ENCODE measurements at regions not wholly inside any gene's neighbourhood (a gene's known extent, or its start where the extent isn't known, plus 50 kb on each side); places are given as distances from the start of the nearest gene placed in this dataset.
"Not testable (repeated sequence)": the region's sequence is repeated elsewhere in the genome, so short reads cannot be mapped to it uniquely, and the experiment has no call there.

DNA sequence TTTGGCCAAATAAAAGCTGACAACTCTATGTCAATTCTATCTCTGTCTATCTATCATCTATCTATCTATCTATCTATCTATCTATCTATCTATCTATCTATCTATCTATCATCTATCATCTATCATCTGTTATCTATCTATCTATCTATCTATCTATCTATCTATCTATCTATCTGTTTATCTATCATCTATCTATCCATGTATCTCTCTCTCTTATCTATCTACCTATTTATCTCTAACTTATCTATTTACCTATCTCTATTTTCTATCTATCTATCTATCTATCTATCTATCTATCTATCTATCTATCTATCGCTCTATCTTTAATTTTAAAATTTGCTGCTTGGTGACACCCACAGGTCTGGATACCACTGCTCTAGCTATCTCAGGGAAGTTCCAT, 271.1 kb downstream of the VRK1 start:
- 100% methylated on average over 1 of the region's 1 CpG for whole genome bisulfite sequencing (ENCODE audit: insufficient coverage, insufficient read length)
- H3K4me1 ChIP-seq (ENCODE audit: control insufficient read depth, insufficient read depth, low read length); H3K36me3 ChIP-seq (ENCODE audit: control insufficient read depth, insufficient read depth, low read length); H3K27ac ChIP-seq (ENCODE audit: low read length); H3K4me3 ChIP-seq (ENCODE audit: low read length); DNase-seq (ENCODE audit: low read depth, low spot score); H3K9me3 ChIP-seq (ENCODE audit: control insufficient read depth, insufficient read depth, low read length); H3K27me3 ChIP-seq (ENCODE audit: control insufficient read depth, insufficient read depth, low read length): not testable (repeated sequence)

DNA sequence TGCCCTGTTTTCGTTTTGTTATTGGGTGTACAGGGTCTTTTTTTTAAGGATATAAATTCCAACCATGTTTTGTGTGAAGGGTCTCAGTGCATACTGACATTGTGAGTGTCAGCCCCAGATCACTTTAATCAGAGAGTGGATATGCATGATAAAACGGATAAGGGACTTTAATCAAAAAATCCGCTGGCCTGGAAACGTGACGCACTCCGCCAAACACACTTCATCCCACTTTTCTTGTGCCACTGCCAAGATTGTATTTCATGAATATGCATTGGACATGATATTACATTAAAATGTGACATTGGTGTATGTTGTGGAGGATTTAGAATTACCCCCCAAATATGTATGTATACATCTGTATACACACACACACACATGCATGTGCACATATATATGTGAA, 273.1 kb downstream of the VRK1 start:
- WGBS (ENCODE audit: insufficient coverage, insufficient read length), result no CpG with 5 or more reads among the region's 6 CpGs
- no peak for DNase-seq (ENCODE audit: low read depth, low spot score)
- H3K4me1 ChIP-seq (ENCODE audit: control insufficient read depth, insufficient read depth, low read length), result 0 out of 2 replicates have a peak, but pooled peaks cover 1% of the 10 kb centered on the region

DNA sequence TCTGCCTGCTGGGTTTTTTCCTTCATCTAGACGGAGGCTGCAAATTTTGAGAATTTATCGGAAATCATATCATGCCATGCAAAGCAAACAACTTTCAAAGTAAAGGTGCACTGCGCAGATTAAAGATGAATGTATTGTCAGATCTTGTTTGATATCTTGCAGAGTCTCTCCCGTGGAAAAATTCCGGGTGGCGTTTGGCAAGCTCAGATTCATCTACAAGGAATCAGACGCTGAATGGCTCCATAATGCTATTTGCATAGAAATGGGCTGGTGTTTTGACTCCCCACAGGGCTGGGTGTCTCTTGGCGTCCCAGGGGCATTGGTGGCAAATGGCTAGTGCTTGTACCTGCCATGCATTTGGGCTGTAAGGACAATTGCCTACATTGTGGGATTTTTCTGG, 274.0 kb downstream of the VRK1 start:
- no peak overlapping the region for H3K27ac ChIP-seq (ENCODE audit: low read length)
- H3K9me3 ChIP-seq (ENCODE audit: control insufficient read depth, insufficient read depth, low read length), result no peaks in the 10 kb centered on the region
- no peak for DNase-seq (ENCODE audit: low read depth, low spot score)
- H3K36me3 ChIP-seq (ENCODE audit: control insufficient read depth, insufficient read depth, low read length), result no peaks in the 10 kb centered on the region
- H3K27me3 ChIP-seq (ENCODE audit: control insufficient read depth, insufficient read depth, low read length), result no peaks in the 10 kb centered on the region
- 0 out of 2 replicates have a peak, but pooled peaks cover 1% of the 10 kb centered on the region for H3K4me1 ChIP-seq (ENCODE audit: control insufficient read depth, insufficient read depth, low read length)
- no CpG with 5 or more reads among the region's 8 CpGs for WGBS (ENCODE audit: insufficient coverage, insufficient read length)
- H3K4me3 ChIP-seq (ENCODE audit: low read length), result no peak overlapping the region

More for the DNA sequence above, 273.1 kb downstream of the VRK1 start:
- H3K9me3 ChIP-seq (ENCODE audit: control insufficient read depth, insufficient read depth, low read length), result no peaks in the 10 kb centered on the region
- no peak overlapping the region for H3K27ac ChIP-seq (ENCODE audit: low read length)
- no peaks in the 10 kb centered on the region for H3K36me3 ChIP-seq (ENCODE audit: control insufficient read depth, insufficient read depth, low read length)
- H3K27me3 ChIP-seq (ENCODE audit: control insufficient read depth, insufficient read depth, low read length), result no peaks in the 10 kb centered on the region
- no peak overlapping the region for H3K4me3 ChIP-seq (ENCODE audit: low read length)

DNA sequence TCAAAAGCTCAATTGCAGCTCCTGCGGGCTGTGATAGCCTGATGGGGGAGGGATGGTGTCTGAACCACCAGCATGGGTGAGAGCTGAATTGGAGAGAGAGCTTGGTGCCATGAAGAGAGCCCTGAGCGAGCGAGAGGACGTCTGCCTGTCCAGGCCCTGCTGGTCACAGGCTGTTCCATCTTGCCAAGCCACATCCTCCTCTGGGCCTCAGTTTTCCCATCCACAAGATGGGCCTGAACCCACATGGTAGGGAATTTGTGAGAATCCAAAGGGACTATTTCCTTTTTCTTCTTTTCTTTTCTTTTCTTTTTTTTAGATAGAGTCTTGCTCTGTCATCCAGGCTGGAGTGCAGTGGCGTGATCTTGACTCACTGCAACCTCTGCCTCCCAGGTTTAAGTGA, 276.4 kb downstream of the VRK1 start:
- Histone ChIP-seq H3K4me1 (ENCODE audit: control insufficient read depth, insufficient read depth, low read length) (0 out of 2 replicates have a peak, but pooled peaks cover 1% of the 10 kb centered on the region), H3K36me3 (ENCODE audit: control insufficient read depth, insufficient read depth, low read length) (no peaks in the 10 kb centered on the region), H3K27me3 (ENCODE audit: control insufficient read depth, insufficient read depth, low read length) (no peaks in the 10 kb centered on the region), H3K9me3 (ENCODE audit: control insufficient read depth, insufficient read depth, low read length) (no peaks in the 10 kb centered on the region), H3K27ac (ENCODE audit: low read length) (no peak overlapping the region), H3K4me3 (ENCODE audit: low read length) (no peak overlapping the region)
- WGBS (ENCODE audit: insufficient coverage, insufficient read length), result no CpG with 5 or more reads among the region's 5 CpGs
- no peak for DNase-seq (ENCODE audit: low read depth, low spot score)

DNA sequence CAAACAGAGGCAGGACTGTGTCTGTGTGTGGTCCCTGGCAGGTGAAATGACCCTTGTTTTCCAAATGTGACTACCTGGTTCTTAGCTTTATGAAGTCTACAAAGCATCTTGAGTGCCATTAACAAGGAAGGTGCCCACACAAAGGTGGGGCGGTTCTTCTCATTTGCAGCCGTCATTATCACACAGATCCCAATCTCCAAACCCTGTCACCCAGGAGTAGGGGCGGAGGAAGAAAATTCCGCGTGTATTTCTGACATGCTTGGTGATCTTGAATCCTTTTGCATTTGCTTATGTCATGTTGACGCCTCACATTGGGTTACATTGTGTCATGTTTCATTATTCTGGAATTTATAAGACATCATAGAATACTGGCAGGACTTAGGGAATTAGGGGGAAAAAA, 277.3 kb downstream of the VRK1 start:
- Histone ChIP-seq H3K27ac (ENCODE audit: low read length) (no peak overlapping the region), H3K27me3 (ENCODE audit: control insufficient read depth, insufficient read depth, low read length) (no peaks in the 10 kb centered on the region), H3K36me3 (ENCODE audit: control insufficient read depth, insufficient read depth, low read length) (no peaks in the 10 kb centered on the region), H3K4me3 (ENCODE audit: low read length) (no peak overlapping the region), H3K9me3 (ENCODE audit: control insufficient read depth, insufficient read depth, low read length) (no peaks in the 10 kb centered on the region), H3K4me1 (ENCODE audit: control insufficient read depth, insufficient read depth, low read length) (0 out of 2 replicates have a peak, but pooled peaks cover 1% of the 10 kb centered on the region)
- no CpG with 5 or more reads among the region's 6 CpGs for WGBS (ENCODE audit: insufficient coverage, insufficient read length)
- DNase-seq (ENCODE audit: low read depth, low spot score), result no peak

DNA sequence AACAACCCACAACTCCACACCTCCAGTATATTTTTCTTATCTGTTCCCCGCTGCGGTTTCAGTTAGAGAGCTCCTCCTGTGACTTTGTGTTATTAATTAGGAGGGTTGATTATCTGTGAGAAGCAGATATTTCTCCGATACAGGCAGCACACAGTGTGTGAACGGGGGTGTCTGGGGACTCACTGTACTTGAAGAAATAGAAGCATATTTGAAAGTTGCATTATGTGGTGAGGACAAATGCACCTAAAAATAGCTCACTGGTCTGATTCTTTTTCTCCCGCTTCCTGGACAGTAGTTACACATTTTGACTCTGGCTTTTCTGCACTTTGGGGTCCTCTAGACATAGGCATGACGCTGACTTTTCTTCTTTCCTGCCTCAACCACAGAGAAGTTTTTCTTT, 277.7 kb downstream of the VRK1 start:
- H3K27me3 ChIP-seq (ENCODE audit: control insufficient read depth, insufficient read depth, low read length), result no peaks in the 10 kb centered on the region
- DNase-seq (ENCODE audit: low read depth, low spot score), result no peak
- H3K4me1 ChIP-seq (ENCODE audit: control insufficient read depth, insufficient read depth, low read length), result 0 out of 2 replicates have a peak, but pooled peaks cover 1% of the 10 kb centered on the region
- WGBS (ENCODE audit: insufficient coverage, insufficient read length), result no CpG with 5 or more reads among the region's 6 CpGs
- no peak overlapping the region for H3K27ac ChIP-seq (ENCODE audit: low read length)
- H3K4me3 ChIP-seq (ENCODE audit: low read length), result no peak overlapping the region
- H3K36me3 ChIP-seq (ENCODE audit: control insufficient read depth, insufficient read depth, low read length), result no peaks in the 10 kb centered on the region
- H3K9me3 ChIP-seq (ENCODE audit: control insufficient read depth, insufficient read depth, low read length), result no peaks in the 10 kb centered on the region

DNA sequence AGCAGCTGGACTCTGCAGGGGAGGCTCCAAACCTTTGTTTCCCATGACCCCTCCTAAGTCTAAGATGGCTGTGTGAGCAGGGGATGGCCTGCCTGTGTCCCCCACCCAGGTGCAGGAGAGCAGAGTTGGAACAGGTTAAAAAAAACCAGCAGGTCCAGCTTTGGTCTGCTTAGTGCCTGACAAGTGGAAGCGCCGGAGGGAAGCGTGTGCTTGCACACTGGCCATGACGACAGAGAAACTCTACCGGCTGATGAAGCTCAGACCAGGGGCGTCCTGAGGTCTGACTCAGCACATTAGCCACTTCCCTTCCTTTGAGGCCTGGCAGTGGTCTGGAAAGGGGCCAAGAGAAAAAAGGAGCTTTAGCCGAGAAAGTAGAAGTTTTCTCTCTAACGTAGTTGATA, 280.1 kb downstream of the VRK1 start:
- H3K36me3 ChIP-seq (ENCODE audit: control insufficient read depth, insufficient read depth, low read length), result no peaks in the 10 kb centered on the region
- no peaks in the 10 kb centered on the region for H3K9me3 ChIP-seq (ENCODE audit: control insufficient read depth, insufficient read depth, low read length)

DNA sequence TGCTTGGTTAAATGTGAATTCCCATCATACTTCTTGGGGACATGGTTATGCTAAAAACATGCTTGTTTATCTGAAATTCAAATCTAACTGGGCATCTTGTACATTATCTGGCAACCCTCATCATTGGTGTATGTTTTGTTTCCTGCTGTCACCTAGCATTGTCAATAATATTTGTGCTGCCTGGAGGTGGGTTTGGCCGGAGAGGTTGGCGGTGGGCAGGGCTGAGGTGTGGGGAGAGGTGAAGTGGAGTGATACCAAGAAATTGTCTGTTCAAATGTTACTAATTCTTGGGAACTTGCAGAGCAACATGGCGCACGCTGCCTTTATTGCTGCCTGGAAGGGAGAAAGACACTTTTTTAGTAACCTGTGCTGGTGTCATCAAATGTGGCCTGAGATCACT, 280.5 kb downstream of the VRK1 start:
- Histone ChIP-seq H3K36me3 (ENCODE audit: control insufficient read depth, insufficient read depth, low read length) (no peaks in the 10 kb centered on the region), H3K4me3 (ENCODE audit: low read length) (no peak overlapping the region), H3K9me3 (ENCODE audit: control insufficient read depth, insufficient read depth, low read length) (no peaks in the 10 kb centered on the region), H3K27me3 (ENCODE audit: control insufficient read depth, insufficient read depth, low read length) (no peaks in the 10 kb centered on the region), H3K4me1 (ENCODE audit: control insufficient read depth, insufficient read depth, low read length) (no peaks in the 10 kb centered on the region), H3K27ac (ENCODE audit: low read length) (no peak overlapping the region)
- no peak for DNase-seq (ENCODE audit: low read depth, low spot score)
- WGBS (ENCODE audit: insufficient coverage, insufficient read length), result no CpG with 5 or more reads among the region's 4 CpGs

More for the DNA sequence above, 280.1 kb downstream of the VRK1 start:
- Histone ChIP-seq H3K4me3 (ENCODE audit: low read length) (no peak overlapping the region), H3K4me1 (ENCODE audit: control insufficient read depth, insufficient read depth, low read length) (no peaks in the 10 kb centered on the region), H3K27me3 (ENCODE audit: control insufficient read depth, insufficient read depth, low read length) (no peaks in the 10 kb centered on the region), H3K27ac (ENCODE audit: low read length) (no peak overlapping the region)
- no CpG with 5 or more reads among the region's 8 CpGs for WGBS (ENCODE audit: insufficient coverage, insufficient read length)
- no peak for DNase-seq (ENCODE audit: low read depth, low spot score)

DNA sequence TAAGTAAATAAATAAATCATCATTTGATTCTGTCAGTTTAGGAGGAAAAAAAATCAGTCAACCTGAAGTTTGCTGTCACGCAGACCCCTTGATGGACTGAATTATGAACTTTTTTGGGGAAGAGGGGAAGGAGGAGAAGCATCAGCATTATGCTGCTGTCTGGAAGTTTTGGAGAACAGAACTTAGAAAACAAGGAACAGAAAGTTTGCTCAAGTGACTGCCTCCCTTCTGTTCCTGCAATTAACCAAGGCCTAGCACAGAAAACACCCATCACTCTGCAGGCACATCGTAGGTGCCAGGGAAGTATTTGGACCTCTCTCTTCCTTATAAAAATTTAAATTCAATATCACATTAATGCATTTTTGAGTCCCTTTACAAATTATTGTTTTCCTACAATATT, 283.8 kb downstream of the VRK1 start:
- no peaks in the 10 kb centered on the region for H3K4me1 ChIP-seq (ENCODE audit: control insufficient read depth, insufficient read depth, low read length)
- H3K36me3 ChIP-seq (ENCODE audit: control insufficient read depth, insufficient read depth, low read length), result no peaks in the 10 kb centered on the region
- no peaks in the 10 kb centered on the region for H3K27me3 ChIP-seq (ENCODE audit: control insufficient read depth, insufficient read depth, low read length)
- no peak overlapping the region for H3K27ac ChIP-seq (ENCODE audit: low read length)
- WGBS (ENCODE audit: insufficient coverage, insufficient read length), result no CpG with 5 or more reads among the region's 2 CpGs
- no peak for DNase-seq (ENCODE audit: low read depth, low spot score)
- H3K4me3 ChIP-seq (ENCODE audit: low read length), result no peak overlapping the region
- H3K9me3 ChIP-seq (ENCODE audit: control insufficient read depth, insufficient read depth, low read length), result no peaks in the 10 kb centered on the region

DNA sequence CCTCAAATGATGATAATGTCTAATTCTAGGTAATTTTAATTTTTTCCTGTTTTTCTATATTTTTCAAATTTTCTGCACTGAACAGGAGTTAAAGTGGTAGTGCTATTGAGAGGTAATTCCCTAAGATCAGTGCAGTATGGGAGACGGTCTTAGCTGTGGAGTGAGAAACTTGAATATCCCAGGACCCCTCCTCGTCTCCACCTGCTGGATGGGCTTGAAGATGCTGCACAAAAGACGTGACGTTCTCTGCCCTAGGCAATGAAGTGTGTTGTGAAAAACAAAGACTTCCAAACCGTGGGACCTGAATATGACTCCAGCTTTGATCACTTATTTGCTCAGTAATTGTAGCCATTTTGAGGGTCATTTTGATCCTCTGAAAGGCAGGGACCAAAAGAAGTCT, 298.1 kb downstream of the VRK1 start:
- H3K9me3 ChIP-seq (ENCODE audit: control insufficient read depth, insufficient read depth, low read length), result no peaks in the 10 kb centered on the region
- WGBS (ENCODE audit: insufficient coverage, insufficient read length), result no CpG with 5 or more reads among the region's 5 CpGs
- no peak overlapping the region for H3K27ac ChIP-seq (ENCODE audit: low read length)
- H3K4me1 ChIP-seq (ENCODE audit: control insufficient read depth, insufficient read depth, low read length), result no peaks in the 10 kb centered on the region
- no peak overlapping the region for H3K4me3 ChIP-seq (ENCODE audit: low read length)
- DNase-seq (ENCODE audit: low read depth, low spot score), result no peak
- H3K27me3 ChIP-seq (ENCODE audit: control insufficient read depth, insufficient read depth, low read length), result no peaks in the 10 kb centered on the region
- no peaks in the 10 kb centered on the region for H3K36me3 ChIP-seq (ENCODE audit: control insufficient read depth, insufficient read depth, low read length)

DNA sequence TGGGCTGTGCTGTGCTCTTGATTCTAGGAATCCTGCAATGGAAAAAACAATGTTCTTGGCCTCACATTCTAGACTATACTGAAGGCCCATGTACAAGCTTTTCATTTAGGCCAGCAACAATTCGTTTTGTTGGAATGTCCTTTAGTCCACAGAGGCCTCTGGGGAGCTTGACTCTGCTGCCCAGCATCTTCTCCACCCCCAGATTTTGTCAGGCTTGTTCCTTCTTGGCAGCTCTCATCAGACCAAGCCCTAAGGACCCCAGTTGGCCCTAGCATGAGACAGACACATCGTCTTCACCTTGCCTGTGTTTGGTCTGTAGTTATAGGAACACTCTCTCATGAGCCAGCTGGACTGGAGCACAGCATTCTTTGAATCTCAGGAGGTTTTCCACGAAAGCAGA, 300.1 kb downstream of the VRK1 start:
- Histone ChIP-seq H3K4me1 (ENCODE audit: control insufficient read depth, insufficient read depth, low read length) (no peaks in the 10 kb centered on the region), H3K36me3 (ENCODE audit: control insufficient read depth, insufficient read depth, low read length) (no peaks in the 10 kb centered on the region), H3K27ac (ENCODE audit: low read length) (no peak overlapping the region), H3K27me3 (ENCODE audit: control insufficient read depth, insufficient read depth, low read length) (no peaks in the 10 kb centered on the region), H3K9me3 (ENCODE audit: control insufficient read depth, insufficient read depth, low read length) (no peaks in the 10 kb centered on the region), H3K4me3 (ENCODE audit: low read length) (no peak overlapping the region)
- WGBS (ENCODE audit: insufficient coverage, insufficient read length), result no CpG with 5 or more reads among the region's 3 CpGs
- DNase-seq (ENCODE audit: low read depth, low spot score), result no peak
